Activated CD4-positive, alpha-beta T cell treated with anti-CD3 and anti-CD28 coated beads, Interleukin-2, amount 10 ng/mL, durations not matched to agents 7 days and 5 days (primary cell): ENCODE measurements at regions not wholly inside any gene's neighbourhood (a gene's known extent, or its start where the extent isn't known, plus 50 kb on each side); places are given as distances from the start of the nearest gene placed in this dataset.

Experiments used
- CTCF ChIA-PET: fragments of 350-600 bp; sonication (Branson Sonifier 250); formaldehyde crosslinking; loops from one replicate; lab custom pipeline; 2021; ENCODE audit warnings: antibody characterized with exemption; lab: Charles Lee
- POLR2A ChIA-PET: fragments of 350-600 bp; sonication (Branson Sonifier 250); formaldehyde crosslinking; loops from one replicate; lab custom pipeline; 2021; ENCODE audit warnings: antibody characterized with exemption; lab: Charles Lee
- DNase-seq: peaks from one replicate; pipeline ENCODE4 v3.0.0-alpha.2; 2020
- H3K27ac Mint-ChIP-seq: one replicate; pipeline ENCODE4 v1.8.0; 2021; ENCODE audit warnings: mild to moderate bottlenecking, moderate library complexity, mixed read lengths
- H3K27me3 Mint-ChIP-seq: one replicate; pipeline ENCODE4 v1.8.0; 2021; ENCODE audit warnings: mixed read lengths
- H3K36me3 Mint-ChIP-seq: one replicate; pipeline ENCODE4 v1.8.0; 2021; ENCODE audit warnings: low read depth, mixed read lengths
- H3K4me1 Mint-ChIP-seq: one replicate; pipeline ENCODE4 v1.8.0; 2021; ENCODE audit warnings: mixed read lengths
- H3K4me3 Mint-ChIP-seq: one replicate; pipeline ENCODE4 v1.8.0; 2021; ENCODE audit warnings: mild to moderate bottlenecking, moderate library complexity, mixed read lengths
- H3K9me3 Mint-ChIP-seq: one replicate; pipeline ENCODE4 v1.8.0; 2021; ENCODE audit warnings: mixed read lengths

- Mint-ChIP-seq H3K4me3 (no peak overlapping the region), H3K9me3 (no peaks in the 10 kb centered on the region), H3K27me3 (no peaks in the 10 kb centered on the region), H3K27ac (no peak overlapping the region), H3K36me3 (no peaks in the 10 kb centered on the region), H3K4me1 (no peaks in the 10 kb centered on the region)
- POLR2A ChIA-PET, result no interaction called here
- CTCF ChIA-PET, result no interaction called here
- DNase-seq, result no peak
Observed at GRCh38 chr5:164256351-164256750, 750.9 kb downstream of the MAT2B start.

- CTCF ChIA-PET, result no interaction called here
- POLR2A ChIA-PET, result no interaction called here
- Mint-ChIP-seq H3K27me3 (no peaks in the 10 kb centered on the region), H3K4me1 (no peaks in the 10 kb centered on the region), H3K36me3 (no peaks in the 10 kb centered on the region), H3K9me3 (no peaks in the 10 kb centered on the region), H3K4me3 (no peak overlapping the region), H3K27ac (no peak overlapping the region)
- DNase-seq, result no peak
Observed at GRCh38 chr5:164256954-164257353, 751.5 kb downstream of the MAT2B start.

DNA sequence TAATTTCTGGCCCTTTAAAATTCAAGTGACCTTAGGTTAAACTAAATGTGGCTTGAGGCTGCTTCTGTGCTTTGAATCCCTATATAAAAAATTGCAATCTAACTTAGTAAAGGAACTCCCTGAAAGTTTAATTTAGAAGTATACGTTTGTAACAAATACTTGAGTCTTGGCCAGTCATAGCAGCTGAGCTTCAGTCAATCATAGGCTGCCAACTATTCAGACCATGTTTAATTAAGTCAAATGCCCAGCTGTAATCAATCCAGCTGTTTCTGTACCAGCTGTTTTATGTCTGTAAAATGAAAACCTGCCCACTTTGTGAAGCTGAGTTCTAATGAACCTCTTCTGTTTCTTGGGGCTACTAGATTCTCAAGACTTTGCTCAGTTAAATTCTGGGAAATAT, 760.1 kb downstream of the MAT2B start:
- Mint-ChIP-seq H3K36me3 (no peaks in the 10 kb centered on the region), H3K9me3 (peaks cover 5% of the 10 kb centered on the region), H3K4me1 (no peaks in the 10 kb centered on the region), H3K27ac (no peak overlapping the region), H3K4me3 (no peak overlapping the region), H3K27me3 (no peaks in the 10 kb centered on the region)
- POLR2A ChIA-PET, result no interaction called here
- no peak for DNase-seq
- CTCF ChIA-PET, result no interaction called here

DNA sequence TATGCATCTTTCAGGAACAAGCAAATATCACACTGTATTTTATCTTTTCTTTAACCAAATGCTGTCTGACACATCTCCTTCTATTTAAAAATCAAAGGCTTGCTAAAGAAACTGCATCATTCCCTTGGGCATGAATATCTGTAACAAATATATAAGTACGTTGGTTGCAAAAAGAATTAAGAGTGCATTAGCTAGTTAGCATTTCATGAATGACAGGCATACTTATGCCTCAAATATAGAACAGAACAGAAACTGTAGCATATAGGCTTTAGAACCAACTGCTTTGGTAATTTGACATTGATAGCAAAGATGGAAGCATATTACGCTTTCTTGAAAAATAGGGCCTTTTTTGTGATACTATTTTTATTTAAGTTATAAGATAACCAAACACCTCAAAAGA, 761.2 kb downstream of the MAT2B start:
- Mint-ChIP-seq H3K27me3 (no peaks in the 10 kb centered on the region), H3K36me3 (no peaks in the 10 kb centered on the region), H3K4me1 (no peaks in the 10 kb centered on the region), H3K4me3 (no peak overlapping the region), H3K27ac (no peak overlapping the region), H3K9me3 (peaks cover 5% of the 10 kb centered on the region)
- CTCF ChIA-PET, result no interaction called here
- POLR2A ChIA-PET, result no interaction called here
- no peak for DNase-seq

- Mint-ChIP-seq H3K27ac (no peak overlapping the region), H3K9me3 (no peaks in the 10 kb centered on the region), H3K27me3 (no peaks in the 10 kb centered on the region), H3K4me3 (no peak overlapping the region), H3K4me1 (no peaks in the 10 kb centered on the region), H3K36me3 (no peaks in the 10 kb centered on the region)
- DNase-seq, result no peak
- ChIA-PET POLR2A (no interaction called here), CTCF (no interaction called here)
Observed at GRCh38 chr5:164277720-164278119, 772.3 kb downstream of the MAT2B start.

- POLR2A ChIA-PET, result no interaction called here
- CTCF ChIA-PET, result no interaction called here
- H3K36me3 Mint-ChIP-seq, result no peaks in the 10 kb centered on the region
Observed at GRCh38 chr5:164289526-164289925, 784.1 kb downstream of the MAT2B start.

GRCh38 chr5:164296603-164297080, 791.2 kb downstream of the MAT2B start:
- CTCF ChIA-PET, result no interaction called here
- no peak for DNase-seq
- Mint-ChIP-seq H3K27ac (no peak overlapping the region), H3K4me1 (no peaks in the 10 kb centered on the region), H3K4me3 (no peak overlapping the region), H3K36me3 (no peaks in the 10 kb centered on the region), H3K9me3 (no peaks in the 10 kb centered on the region), H3K27me3 (no peaks in the 10 kb centered on the region)
- POLR2A ChIA-PET, result no interaction called here

More at GRCh38 chr5:164289526-164289925, 784.1 kb downstream of the MAT2B start:
- Mint-ChIP-seq H3K9me3 (peaks cover 4% of the 10 kb centered on the region), H3K4me3 (no peak overlapping the region), H3K27ac (no peak overlapping the region), H3K27me3 (no peaks in the 10 kb centered on the region), H3K4me1 (no peaks in the 10 kb centered on the region)
- DNase-seq, result no peak

GRCh38 chr5:164298165-164298564, 792.7 kb downstream of the MAT2B start:
- POLR2A ChIA-PET, result no interaction called here
- H3K27ac Mint-ChIP-seq, result no peak overlapping the region
- no peak overlapping the region for H3K4me3 Mint-ChIP-seq
- DNase-seq, result no peak
- H3K27me3 Mint-ChIP-seq, result no peaks in the 10 kb centered on the region
- H3K4me1 Mint-ChIP-seq, result no peaks in the 10 kb centered on the region
- H3K9me3 Mint-ChIP-seq, result no peaks in the 10 kb centered on the region
- CTCF ChIA-PET, result no interaction called here
- no peaks in the 10 kb centered on the region for H3K36me3 Mint-ChIP-seq

- Mint-ChIP-seq H3K4me1 (no peaks in the 10 kb centered on the region), H3K27ac (no peak overlapping the region), H3K4me3 (no peak overlapping the region), H3K9me3 (no peaks in the 10 kb centered on the region), H3K27me3 (no peaks in the 10 kb centered on the region), H3K36me3 (no peaks in the 10 kb centered on the region)
- DNase-seq, result no peak
- POLR2A ChIA-PET, result no interaction called here
- CTCF ChIA-PET, result no interaction called here
Observed at GRCh38 chr5:164300295-164300694, 794.9 kb downstream of the MAT2B start.

DNA sequence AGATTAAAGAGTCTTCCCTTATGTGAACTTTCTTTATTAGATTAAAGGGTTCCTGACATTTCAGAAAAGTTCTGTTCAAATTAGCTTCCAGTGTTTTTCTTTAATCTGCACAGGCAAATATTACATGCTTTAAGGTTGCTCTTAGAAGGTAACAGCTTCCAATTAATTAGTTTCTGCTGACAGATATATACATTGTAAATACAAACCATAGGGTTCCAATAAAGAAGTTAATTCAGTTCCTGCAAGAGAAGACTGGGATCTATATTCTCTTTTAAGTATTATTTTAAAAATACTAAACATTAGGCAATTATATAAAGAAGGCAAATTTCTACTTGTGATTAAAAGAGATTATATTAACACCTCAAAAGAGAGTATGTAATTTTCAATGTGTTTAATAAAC, 795.7 kb downstream of the MAT2B start:
- POLR2A ChIA-PET, result interaction anchor here (0.5 kb wide), 1 partner anchor 9 kb away, joined by 5 read pairs; no protein-coding TSS in a partner anchor
- no peaks in the 10 kb centered on the region for H3K27me3 Mint-ChIP-seq
- H3K36me3 Mint-ChIP-seq, result no peaks in the 10 kb centered on the region
- H3K27ac Mint-ChIP-seq, result no peak overlapping the region
- DNase-seq, result no peak
- CTCF ChIA-PET, result no interaction called here
- no peaks in the 10 kb centered on the region for H3K4me1 Mint-ChIP-seq
- no peaks in the 10 kb centered on the region for H3K9me3 Mint-ChIP-seq
- H3K4me3 Mint-ChIP-seq, result no peak overlapping the region

GRCh38 chr5:164301708-164302107, 796.3 kb downstream of the MAT2B start:
- Mint-ChIP-seq H3K27ac (no peak overlapping the region), H3K4me3 (no peak overlapping the region), H3K9me3 (no peaks in the 10 kb centered on the region), H3K27me3 (no peaks in the 10 kb centered on the region), H3K36me3 (no peaks in the 10 kb centered on the region), H3K4me1 (no peaks in the 10 kb centered on the region)
- DNase-seq, result no peak
- ChIA-PET POLR2A (no interaction called here), CTCF (no interaction called here)

GRCh38 chr5:164302533-164303235, 797.3 kb downstream of the MAT2B start:
- Mint-ChIP-seq H3K36me3 (no peaks in the 10 kb centered on the region), H3K4me3 (no peak overlapping the region), H3K27me3 (no peaks in the 10 kb centered on the region), H3K9me3 (no peaks in the 10 kb centered on the region), H3K27ac (no peak overlapping the region), H3K4me1 (no peaks in the 10 kb centered on the region)
- ChIA-PET CTCF (no interaction called here), POLR2A (no interaction called here)
- DNase-seq, result no peak

DNA sequence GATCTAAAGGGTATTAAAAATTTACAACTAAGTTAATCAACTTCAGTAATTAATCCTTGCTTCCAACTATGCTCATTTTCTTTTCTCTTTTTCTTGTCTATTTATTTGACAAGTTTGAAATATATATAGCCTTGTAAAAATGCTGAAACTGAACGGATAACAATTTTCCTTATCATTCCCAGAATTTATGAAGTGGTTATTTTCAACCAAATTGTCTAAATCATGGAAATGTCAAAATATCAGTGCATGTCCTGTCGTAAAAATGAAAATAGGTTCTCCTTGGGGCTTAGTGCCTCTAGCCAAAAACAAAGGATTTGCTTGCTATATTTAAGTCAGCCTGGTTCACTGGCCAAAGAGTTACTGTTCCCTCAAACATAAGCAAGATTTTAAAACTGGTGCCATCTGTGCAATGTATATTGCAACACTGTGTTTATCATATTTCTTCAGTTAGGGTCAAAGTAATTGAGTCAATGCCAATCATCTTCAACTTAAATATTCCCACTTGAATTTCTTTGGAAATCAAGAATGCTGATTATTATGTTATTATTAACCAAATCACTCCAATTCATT, 798.3 kb downstream of the MAT2B start:
- Mint-ChIP-seq H3K27me3 (no peaks in the 10 kb centered on the region), H3K4me3 (no peak overlapping the region), H3K4me1 (no peaks in the 10 kb centered on the region), H3K27ac (no peak overlapping the region), H3K9me3 (no peaks in the 10 kb centered on the region), H3K36me3 (no peaks in the 10 kb centered on the region)
- ChIA-PET POLR2A (no interaction called here), CTCF (no interaction called here)
- no peak for DNase-seq

DNA sequence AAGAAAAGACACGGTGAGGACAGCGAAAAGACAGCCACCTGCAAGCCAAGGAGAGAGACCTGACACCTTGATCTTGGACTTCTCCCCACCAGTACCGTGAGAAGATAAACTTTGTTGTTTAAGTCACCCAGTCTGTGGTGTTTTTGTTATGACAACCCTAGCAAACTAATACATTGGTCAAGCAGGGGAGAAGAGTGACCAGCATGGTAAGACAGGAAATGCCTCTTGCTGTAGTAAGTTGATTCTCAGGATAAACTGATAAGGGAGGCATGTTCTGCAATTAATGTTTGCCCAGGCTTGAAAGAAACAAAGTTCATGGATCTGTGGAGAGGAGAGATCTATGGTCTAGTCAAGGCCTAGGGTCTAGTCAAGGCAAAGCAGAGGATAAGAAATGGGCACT, 801.2 kb downstream of the MAT2B start:
- H3K4me3 Mint-ChIP-seq, result no peak overlapping the region
- H3K27ac Mint-ChIP-seq, result no peak overlapping the region
- DNase-seq, result no peak
- H3K27me3 Mint-ChIP-seq, result no peaks in the 10 kb centered on the region
- ChIA-PET CTCF (no interaction called here), POLR2A (no interaction called here)
- no peaks in the 10 kb centered on the region for H3K4me1 Mint-ChIP-seq
- H3K9me3 Mint-ChIP-seq, result no peaks in the 10 kb centered on the region
- no peaks in the 10 kb centered on the region for H3K36me3 Mint-ChIP-seq
